Stimulated activated memory B cell treated with anti-CD40 and anti-IgM and Interleukin-4, amounts not matched to agents 10 μg/mL and 1 μg/mL and 100 μg/mL, for 72 hours (primary cell): ENCODE measurements at regions not wholly inside any gene's neighbourhood (a gene's known extent, or its start where the extent isn't known, plus 50 kb on each side); places are given as distances from the start of the nearest gene placed in this dataset.
"Not testable (repeated sequence)": the region's sequence is repeated elsewhere in the genome, so short reads cannot be mapped to it uniquely, and the experiment has no call there.

Source experiments
- ATAC-seq: fragments of 150-1000 bp; cut with Tn5 transposase; 2 replicates; pipeline ENCODE4 v1.10.0; 2021
- H3K27ac Mint-ChIP-seq: one replicate; pipeline ENCODE4 v1.8.0; 2022; ENCODE audit warnings: mild to moderate bottlenecking, mixed read lengths
- H3K27me3 Mint-ChIP-seq: one replicate; pipeline ENCODE4 v1.8.0; 2022; ENCODE audit warnings: mixed read lengths
- H3K36me3 Mint-ChIP-seq: one replicate; pipeline ENCODE4 v1.8.0; 2022; ENCODE audit warnings: mixed read lengths
- H3K4me1 Mint-ChIP-seq: one replicate; pipeline ENCODE4 v1.8.0; 2022; ENCODE audit warnings: mixed read lengths
- H3K4me3 Mint-ChIP-seq: one replicate; pipeline ENCODE4 v1.8.0; 2022; ENCODE audit warnings: mild to moderate bottlenecking, moderate library complexity, mixed read lengths
- H3K9me3 Mint-ChIP-seq: one replicate; pipeline ENCODE4 v1.8.0; 2022; ENCODE audit warnings: mixed read lengths

- Mint-ChIP-seq H3K4me1 (no peaks in the 10 kb centered on the region), H3K9me3 (peaks cover 3% of the 10 kb centered on the region), H3K27me3 (peaks cover 9% of the 10 kb centered on the region), H3K36me3 (no peaks in the 10 kb centered on the region), H3K4me3 (no peak overlapping the region), H3K27ac (no peak overlapping the region)
- no peak for ATAC-seq
Observed at GRCh38 chr13:97753942-97754670, 199.4 kb upstream of the IPO5 start.

GRCh38 chr13:97757807-97758206 is 195.7 kb upstream of the IPO5 start:
- Mint-ChIP-seq H3K4me1 (no peaks in the 10 kb centered on the region), H3K27me3 (peaks cover 9% of the 10 kb centered on the region)

GRCh38 chr13:97758317-97758716 is 195.2 kb upstream of the IPO5 start:
- Mint-ChIP-seq H3K27ac (no peak overlapping the region), H3K4me3 (no peak overlapping the region), H3K36me3 (no peaks in the 10 kb centered on the region), H3K9me3 (no peaks in the 10 kb centered on the region), H3K27me3 (peaks cover 9% of the 10 kb centered on the region), H3K4me1 (no peaks in the 10 kb centered on the region)
- ATAC-seq, result no peak

More at GRCh38 chr13:97757807-97758206, 195.7 kb upstream of the IPO5 start:
- ATAC-seq, result no peak
- Mint-ChIP-seq H3K36me3 (no peaks in the 10 kb centered on the region), H3K9me3 (no peaks in the 10 kb centered on the region), H3K4me3 (no peak overlapping the region), H3K27ac (no peak overlapping the region)

- Mint-ChIP-seq H3K27me3 (no peaks in the 10 kb centered on the region), H3K9me3 (no peaks in the 10 kb centered on the region), H3K36me3 (no peaks in the 10 kb centered on the region), H3K4me3 (no peak overlapping the region), H3K27ac (no peak overlapping the region), H3K4me1 (no peaks in the 10 kb centered on the region)
- no peak for ATAC-seq
Observed at GRCh38 chr13:97761796-97762540, 191.5 kb upstream of the IPO5 start.

- Mint-ChIP-seq H3K4me3 (no peak overlapping the region), H3K4me1 (no peaks in the 10 kb centered on the region)
- no peak for ATAC-seq
Observed at GRCh38 chr13:97766749-97767148, 186.7 kb upstream of the IPO5 start.

GRCh38 chr13:97768134-97768533 is 185.3 kb upstream of the IPO5 start:
- Mint-ChIP-seq H3K4me3 (no peak overlapping the region), H3K9me3 (no peaks in the 10 kb centered on the region), H3K36me3 (no peaks in the 10 kb centered on the region), H3K27ac (no peak overlapping the region), H3K4me1 (no peaks in the 10 kb centered on the region), H3K27me3 (no peaks in the 10 kb centered on the region)
- no peak for ATAC-seq

More at GRCh38 chr13:97766749-97767148, 186.7 kb upstream of the IPO5 start:
- Mint-ChIP-seq H3K36me3 (no peaks in the 10 kb centered on the region), H3K9me3 (no peaks in the 10 kb centered on the region), H3K27ac (no peak overlapping the region), H3K27me3 (no peaks in the 10 kb centered on the region)

- H3K36me3 Mint-ChIP-seq, H3K27me3 Mint-ChIP-seq, ATAC-seq, H3K9me3 Mint-ChIP-seq, H3K4me3 Mint-ChIP-seq, H3K4me1 Mint-ChIP-seq, H3K27ac Mint-ChIP-seq: not testable (repeated sequence)
Observed at GRCh38 chr13:97770231-97770630, 183.2 kb upstream of the IPO5 start.

- H3K27ac Mint-ChIP-seq, result not testable (repeated sequence)
Observed at GRCh38 chr13:97772466-97772865, 181.0 kb upstream of the IPO5 start.

GRCh38 chr13:97774391-97775100 is 178.9 kb upstream of the IPO5 start:
- ATAC-seq, H3K4me3 Mint-ChIP-seq, H3K36me3 Mint-ChIP-seq, H3K27ac Mint-ChIP-seq, H3K4me1 Mint-ChIP-seq, H3K27me3 Mint-ChIP-seq: not testable (repeated sequence)
- H3K9me3 Mint-ChIP-seq, result peaks cover 12% of the 10 kb centered on the region

More at GRCh38 chr13:97772466-97772865, 181.0 kb upstream of the IPO5 start:
- not testable (repeated sequence) for H3K27me3 Mint-ChIP-seq, H3K4me3 Mint-ChIP-seq, ATAC-seq, H3K4me1 Mint-ChIP-seq, H3K36me3 Mint-ChIP-seq
- H3K9me3 Mint-ChIP-seq, result peaks cover 12% of the 10 kb centered on the region

GRCh38 chr13:97780486-97780885 is 173.0 kb upstream of the IPO5 start:
- Mint-ChIP-seq H3K4me3 (no peak overlapping the region), H3K9me3 (peaks cover 14% of the 10 kb centered on the region), H3K4me1 (no peaks in the 10 kb centered on the region), H3K27ac (no peak overlapping the region), H3K27me3 (peaks cover 8% of the 10 kb centered on the region), H3K36me3 (no peaks in the 10 kb centered on the region)
- ATAC-seq, result no peak

- Mint-ChIP-seq H3K27ac (no peak overlapping the region), H3K36me3 (no peaks in the 10 kb centered on the region), H3K4me3 (no peak overlapping the region), H3K27me3 (peaks cover 8% of the 10 kb centered on the region), H3K4me1 (no peaks in the 10 kb centered on the region), H3K9me3 (peaks cover 6% of the 10 kb centered on the region)
- ATAC-seq, result no peak
Observed at GRCh38 chr13:97781891-97782305, 171.6 kb upstream of the IPO5 start.

GRCh38 chr13:97786510-97786909 is 167.0 kb upstream of the IPO5 start:
- Mint-ChIP-seq H3K4me1 (no peaks in the 10 kb centered on the region), H3K36me3 (no peaks in the 10 kb centered on the region)

GRCh38 chr13:97797553-97797952 is 155.9 kb upstream of the IPO5 start:
- H3K4me3 Mint-ChIP-seq, result no peak overlapping the region
- H3K4me1 Mint-ChIP-seq, result no peaks in the 10 kb centered on the region
- H3K9me3 Mint-ChIP-seq, result peaks cover 27% of the 10 kb centered on the region
- H3K27ac Mint-ChIP-seq, result no peak overlapping the region
- peaks cover 10% of the 10 kb centered on the region for H3K27me3 Mint-ChIP-seq
- no peak for ATAC-seq
- no peaks in the 10 kb centered on the region for H3K36me3 Mint-ChIP-seq

More at GRCh38 chr13:97786510-97786909, 167.0 kb upstream of the IPO5 start:
- Mint-ChIP-seq H3K9me3 (peaks cover 9% of the 10 kb centered on the region), H3K27ac (no peak overlapping the region), H3K27me3 (peaks cover 4% of the 10 kb centered on the region), H3K4me3 (no peak overlapping the region)
- ATAC-seq, result no peak

- Mint-ChIP-seq H3K27me3 (peaks cover 13% of the 10 kb centered on the region), H3K9me3 (peaks cover 20% of the 10 kb centered on the region), H3K4me1 (no peaks in the 10 kb centered on the region), H3K36me3 (no peaks in the 10 kb centered on the region), H3K4me3 (no peak overlapping the region), H3K27ac (no peak overlapping the region)
- ATAC-seq, result no peak
Observed at GRCh38 chr13:97798171-97798821, 155.2 kb upstream of the IPO5 start.

- H3K36me3 Mint-ChIP-seq, result no peaks in the 10 kb centered on the region
- H3K27me3 Mint-ChIP-seq, result peaks cover 18% of the 10 kb centered on the region
- no peak overlapping the region for H3K4me3 Mint-ChIP-seq
- peaks cover 20% of the 10 kb centered on the region for H3K9me3 Mint-ChIP-seq
- no peak for ATAC-seq
- no peaks in the 10 kb centered on the region for H3K4me1 Mint-ChIP-seq
- no peak overlapping the region for H3K27ac Mint-ChIP-seq
Observed at GRCh38 chr13:97798836-97799235, 154.6 kb upstream of the IPO5 start.
